ENCODE measurements at regions not wholly inside any gene's neighbourhood (a gene's known extent, or its start where the extent isn't known, plus 50 kb on each side); places are given as distances from the start of the nearest gene placed in this dataset.

- TF ChIP-seq ZNF785 (CRISPR knock-in tag; IDR thresholded peaks at IDR 0.05) = no peak
- TF ChIP-seq, protein P1, sequence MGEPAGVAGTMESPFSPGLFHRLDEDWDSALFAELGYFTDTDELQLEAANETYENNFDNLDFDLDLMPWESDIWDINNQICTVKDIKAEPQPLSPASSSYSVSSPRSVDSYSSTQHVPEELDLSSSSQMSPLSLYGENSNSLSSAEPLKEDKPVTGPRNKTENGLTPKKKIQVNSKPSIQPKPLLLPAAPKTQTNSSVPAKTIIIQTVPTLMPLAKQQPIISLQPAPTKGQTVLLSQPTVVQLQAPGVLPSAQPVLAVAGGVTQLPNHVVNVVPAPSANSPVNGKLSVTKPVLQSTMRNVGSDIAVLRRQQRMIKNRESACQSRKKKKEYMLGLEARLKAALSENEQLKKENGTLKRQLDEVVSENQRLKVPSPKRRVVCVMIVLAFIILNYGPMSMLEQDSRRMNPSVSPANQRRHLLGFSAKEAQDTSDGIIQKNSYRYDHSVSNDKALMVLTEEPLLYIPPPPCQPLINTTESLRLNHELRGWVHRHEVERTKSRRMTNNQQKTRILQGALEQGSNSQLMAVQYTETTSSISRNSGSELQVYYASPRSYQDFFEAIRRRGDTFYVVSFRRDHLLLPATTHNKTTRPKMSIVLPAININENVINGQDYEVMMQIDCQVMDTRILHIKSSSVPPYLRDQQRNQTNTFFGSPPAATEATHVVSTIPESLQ (CRISPR knock-in tag; IDR thresholded peaks at IDR 0.05) = no peak
- TF ChIP-seq ZNF551 (CRISPR knock-in tag; IDR thresholded peaks at IDR 0.05) = no peak
- no peak for TF ChIP-seq NR0B1 (IDR thresholded peaks at IDR 0.05; ENCODE audit: partially characterized antibody)
- TF ChIP-seq HDAC6 (IDR thresholded peaks at IDR 0.05; ENCODE audit: low read depth, low read length) = no peak
- TF ChIP-seq E2F5 (CRISPR knock-in tag; IDR thresholded peaks at IDR 0.05) = no peak
Observed at GRCh38 chr10:123262456-123262855, 108.3 kb downstream of the BUB3 start (continued).

GRCh38 chr10:123266971-123267370 lies 112.8 kb downstream of the BUB3 start:
- intact Hi-C loops (cut with micrococcal nuclease) = no loop called here
- H3K9ac ChIP-seq (ENCODE audit: insufficient read depth in 1 of 2, low read depth in 2 of 2, low read length in 2 of 2) = no peak overlapping the region
- no peaks in the 10 kb centered on the region for H3K36me3 ChIP-seq (ENCODE audit: control insufficient read depth, insufficient read depth, low read length)
- TF ChIP-seq SETDB1 (IDR thresholded peaks at IDR 0.05; ENCODE audit: low read length) = no peak
- TF ChIP-seq HMGN3 (IDR thresholded peaks at IDR 0.05; ENCODE audit: borderline replicate concordance, extremely low read depth, insufficient read length, low read depth, low read length) = no peak
- no peak for TF ChIP-seq ZC3H11A (IDR thresholded peaks at IDR 0.05; ENCODE audit: low read depth, low read length)
- no peak for TF ChIP-seq PML (IDR thresholded peaks at IDR 0.05; ENCODE audit: low read length)
- no peak for TF ChIP-seq FOXA1 (IDR thresholded peaks at IDR 0.05; ENCODE audit: borderline replicate concordance)
- no peak for TF ChIP-seq ZNF121 (CRISPR knock-in tag; conservative IDR thresholded peaks at IDR 0.05)
- H3K4me3 ChIP-seq = no peak overlapping the region
- no peaks in the 10 kb centered on the region for H3K9me3 ChIP-seq (replicated peaks; ENCODE audit: control insufficient read depth, insufficient read depth, low read depth, low read length)
- DNase-seq (ENCODE audit: extremely low read depth in 1 of 4, low spot score in 3 of 4) (no peak), ATAC-seq (no peak), FAIRE-seq (no peak)
- no peaks in the 10 kb centered on the region for H3K4me1 ChIP-seq (replicated peaks in 1 of 2; ENCODE audit: control insufficient read depth in 2 of 2, insufficient read depth in 2 of 2, low read length in 2 of 2)
- WGBS (ENCODE audit: insufficient coverage, low coverage, missing lambda C conversion rate) = 0% methylated on average over 1 of the region's 1 CpG
- H3K79me2 ChIP-seq (ENCODE audit: control insufficient read depth, insufficient read depth, low read length) = no peaks in the 10 kb centered on the region
- H3K27me3 ChIP-seq (ENCODE audit: control insufficient read depth in 2 of 2, insufficient read depth in 2 of 2, low read length in 2 of 2) = peaks cover 5 to 6% of the 10 kb centered on the region in 2 experiments; a peak in 3 of 5 replicates
- no peaks in the 10 kb centered on the region for H4K20me1 ChIP-seq (replicated peaks; ENCODE audit: control insufficient read depth, insufficient read depth, low read length)
- CTCF ChIA-PET (ENCODE audit: low intra/inter-chr PET ratio) = no interaction called here
- H2AFZ ChIP-seq (ENCODE audit: low read depth, low read length) = no peak overlapping the region
- no peaks in the 10 kb centered on the region for H3K9me1 ChIP-seq (ENCODE audit: control insufficient read depth, insufficient read depth, low read length)
- no peak overlapping the region for H3K4me2 ChIP-seq (ENCODE audit: insufficient read depth, low read length)
- H3K27ac ChIP-seq (ENCODE audit: extremely low read depth, low read depth, low read length) = no peak overlapping the region
- in situ Hi-C loops (cut with MboI) = no loop called here
- BruUV-seq (replicated peaks) = no TSS peak
- POLR2A ChIA-PET = no interaction called here
